Fibroblast of the conjunctiva (primary cell): ENCODE measurements at regions not wholly inside any gene's neighbourhood (a gene's known extent, or its start where the extent isn't known, plus 50 kb on each side); places are given as distances from the start of the nearest gene placed in this dataset.
"Not testable (repeated sequence)": the region's sequence is repeated elsewhere in the genome, so short reads cannot be mapped to it uniquely, and the experiment has no call there.

Experiments
- DNase-seq: peaks from one replicate; pipeline ENCODE4 v3.0.0-alpha.2; 2010; ENCODE audit warnings: low read depth

DNA sequence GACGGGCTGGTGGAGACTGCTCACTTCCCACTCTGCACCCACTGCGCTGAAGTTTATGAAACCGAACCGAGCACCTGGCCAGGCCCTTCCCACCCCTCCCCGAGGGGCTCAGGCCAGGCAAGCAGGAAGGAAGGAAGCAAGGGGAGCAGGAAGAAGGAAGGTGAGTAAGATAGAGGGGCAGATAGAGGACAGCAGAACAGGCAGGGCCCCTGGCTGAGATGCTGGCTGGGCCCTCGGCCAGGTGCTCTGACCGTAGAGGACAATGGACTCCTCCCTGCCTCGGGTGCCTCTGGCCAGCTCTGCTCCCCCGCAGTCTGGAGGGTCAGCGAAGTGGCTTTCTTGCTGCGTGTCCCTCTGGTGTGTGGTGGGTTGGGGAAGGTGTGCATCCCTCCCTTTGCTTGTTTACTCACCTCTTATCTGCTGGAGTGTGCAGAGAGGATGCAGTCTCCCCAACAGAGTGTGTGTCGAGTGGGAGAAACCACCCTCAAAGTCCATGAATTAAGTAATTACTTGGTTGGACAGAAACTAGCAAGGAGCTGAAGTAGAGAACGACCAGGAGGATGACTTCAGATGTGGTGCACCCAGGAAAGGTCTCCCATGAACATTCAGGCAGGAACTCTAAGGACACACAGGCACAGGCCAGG is 82.8 kb upstream of the PPP2R2D start:
- no peak for DNase-seq

GRCh38 chr10:131818510-131819234 is 82.1 kb upstream of the PPP2R2D start:
- DNase-seq: no peak

- DNase-seq: no peak
Observed at GRCh38 chr10:131819241-131820072, 81.4 kb upstream of the PPP2R2D start.

DNA sequence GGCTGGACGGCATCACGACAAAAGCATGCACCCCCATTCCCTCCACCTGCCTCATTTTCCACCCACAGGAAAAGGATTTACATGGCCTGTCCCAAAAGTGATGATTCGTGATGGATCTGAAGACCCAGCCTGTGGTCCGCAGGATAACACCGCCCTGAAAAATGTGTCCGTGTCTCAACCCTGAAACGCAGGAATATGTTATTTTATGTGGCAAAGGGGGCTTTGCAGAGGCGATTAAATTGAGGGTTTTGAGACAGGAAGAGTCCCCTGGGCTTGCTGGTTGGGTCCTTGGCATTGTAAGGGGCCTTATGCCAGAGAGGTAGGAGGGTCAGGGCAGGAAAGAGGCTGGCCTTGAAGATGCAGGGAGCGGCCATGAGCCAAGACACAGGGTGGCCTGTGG is 80.2 kb upstream of the PPP2R2D start:
- DNase-seq: no peak

GRCh38 chr10:131821378-131822012 is 79.3 kb upstream of the PPP2R2D start:
- DNase-seq: no peak

- DNase-seq: no peak
Observed at GRCh38 chr10:131822013-131822691, 78.7 kb upstream of the PPP2R2D start.

DNA sequence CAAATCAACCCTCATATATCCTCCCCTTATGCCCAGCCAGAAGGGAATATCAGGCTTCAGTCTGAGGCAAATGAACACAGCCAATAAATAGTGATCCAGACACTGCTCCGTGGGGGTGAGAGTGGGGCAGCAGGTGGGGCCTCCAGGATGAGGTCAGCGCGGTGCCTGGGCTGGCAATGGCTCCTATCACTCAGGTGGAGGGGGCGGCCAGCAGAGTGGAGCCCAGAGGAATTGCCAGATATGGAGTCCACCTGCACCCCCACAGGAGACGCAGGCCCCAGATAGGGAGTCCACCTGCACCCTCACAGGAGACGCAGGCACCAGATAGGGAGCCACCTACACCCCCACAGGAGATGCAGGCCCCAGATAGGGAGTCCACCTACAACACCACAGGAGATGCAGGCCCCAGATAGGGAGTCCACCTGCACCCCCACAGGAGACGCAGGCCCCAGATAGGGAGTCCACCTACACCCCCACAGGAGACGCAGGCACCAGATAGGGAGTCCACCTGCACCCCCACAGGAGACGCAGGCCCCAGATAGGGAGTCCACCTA is 78.0 kb upstream of the PPP2R2D start:
- DNase-seq: no peak

- not testable (repeated sequence) for DNase-seq
Observed at GRCh38 chr10:131823601-131824099, 77.2 kb upstream of the PPP2R2D start.

GRCh38 chr10:131824371-131825149 is 76.2 kb upstream of the PPP2R2D start:
- DNase-seq: no peak

DNA sequence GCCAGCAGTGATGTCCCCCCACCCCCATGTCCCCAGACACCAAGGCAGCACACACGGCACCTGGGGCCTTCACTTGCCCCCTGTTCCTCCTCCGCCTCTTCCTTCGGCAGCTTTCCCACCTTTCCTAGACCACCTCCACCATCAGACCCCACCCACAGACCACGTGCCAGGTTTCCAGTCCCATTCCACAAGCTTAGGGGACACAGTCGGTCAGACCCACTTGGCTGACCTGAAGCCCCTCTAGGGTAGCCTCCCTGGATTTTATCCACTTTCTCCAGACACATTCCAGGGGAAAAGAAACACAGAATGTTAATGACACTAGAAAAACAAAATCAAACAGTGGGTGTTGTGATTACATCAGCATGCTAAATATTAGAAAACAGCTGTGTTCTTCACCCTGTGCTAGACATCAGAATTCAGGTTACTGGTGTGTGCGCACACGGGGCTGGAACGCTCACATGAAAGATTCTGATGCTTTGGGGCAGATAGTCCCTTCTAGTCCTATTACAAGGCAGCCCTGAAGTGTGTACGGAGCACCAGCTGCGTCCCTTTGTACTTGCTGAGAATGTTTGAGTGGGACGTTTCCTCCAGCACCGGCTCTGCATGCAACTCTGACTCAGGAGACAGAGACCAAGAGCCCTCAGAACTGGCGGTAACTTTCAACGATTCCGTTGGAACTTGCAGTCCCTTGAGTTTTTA is 75.5 kb upstream of the PPP2R2D start:
- DNase-seq: no peak

DNA sequence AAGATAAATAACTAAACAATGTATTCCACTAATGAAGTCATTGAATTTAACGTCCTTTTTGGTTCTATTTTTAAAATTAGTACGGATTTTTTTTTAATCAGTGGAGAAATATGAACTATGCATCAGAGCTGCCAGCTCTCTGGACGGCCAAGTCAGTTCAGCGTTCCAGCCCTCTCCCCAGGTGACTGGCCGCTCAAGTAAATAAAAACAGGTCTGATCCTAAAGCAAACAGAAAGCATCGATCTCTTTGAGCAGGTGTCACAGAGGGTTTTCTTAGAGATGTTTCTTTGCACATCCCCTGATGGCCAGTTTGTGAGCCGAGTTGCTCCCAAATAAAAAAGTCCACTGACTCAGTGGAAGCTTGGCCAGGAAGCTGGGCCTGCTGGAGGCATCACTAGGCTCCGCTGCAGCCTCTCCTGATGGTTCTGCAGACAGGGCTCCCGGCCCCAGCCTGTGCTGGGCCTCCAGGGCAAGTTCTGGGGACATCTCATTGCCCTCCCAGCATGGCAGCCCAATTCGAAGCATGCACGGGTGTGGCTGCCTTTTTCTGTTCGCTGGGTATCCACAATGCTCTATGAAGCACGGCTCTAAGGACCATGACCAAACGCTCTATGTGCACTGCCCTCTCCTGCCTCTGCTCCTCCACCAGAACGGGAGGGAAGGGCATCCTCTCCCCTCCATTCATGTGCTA is 74.7 kb upstream of the PPP2R2D start:
- no peak for DNase-seq

DNA sequence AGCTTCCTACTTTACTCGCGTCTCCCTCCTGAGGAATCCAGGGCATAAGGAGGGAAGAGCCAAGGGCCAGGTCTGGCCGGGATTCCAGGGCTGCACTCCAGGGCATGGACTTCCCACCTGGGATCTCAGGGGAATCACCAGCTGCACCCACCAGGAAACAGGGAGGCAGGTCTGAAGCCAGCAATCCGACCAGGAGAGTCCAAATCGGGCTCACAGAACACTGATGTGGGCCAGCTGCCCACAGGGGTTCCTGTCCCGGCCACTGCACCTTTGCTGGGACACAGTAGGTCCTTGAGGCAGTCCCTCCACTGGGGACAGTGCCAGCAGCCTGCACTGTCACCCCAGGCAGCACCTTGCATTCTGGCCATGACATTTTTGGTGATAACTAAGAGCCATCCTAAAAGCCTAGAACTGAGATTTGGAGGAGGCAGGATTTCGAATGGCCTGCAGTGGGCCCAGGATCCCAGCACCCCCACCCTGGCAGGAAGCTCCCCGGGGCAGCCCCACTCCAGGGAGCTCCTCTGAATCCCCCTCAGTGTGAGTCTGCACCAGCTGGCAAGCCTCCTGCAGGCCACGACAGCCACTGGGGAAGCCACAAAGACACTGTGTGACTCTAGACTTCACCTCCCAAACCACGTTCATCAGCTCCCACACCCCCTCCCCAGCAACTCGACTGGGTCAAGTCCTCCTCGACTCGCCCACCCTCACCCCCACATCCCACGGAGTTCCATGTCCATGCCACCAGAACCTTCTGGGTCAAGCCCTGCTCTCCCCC is 71.5 kb upstream of the PPP2R2D start:
- DNase-seq: no peak

DNA sequence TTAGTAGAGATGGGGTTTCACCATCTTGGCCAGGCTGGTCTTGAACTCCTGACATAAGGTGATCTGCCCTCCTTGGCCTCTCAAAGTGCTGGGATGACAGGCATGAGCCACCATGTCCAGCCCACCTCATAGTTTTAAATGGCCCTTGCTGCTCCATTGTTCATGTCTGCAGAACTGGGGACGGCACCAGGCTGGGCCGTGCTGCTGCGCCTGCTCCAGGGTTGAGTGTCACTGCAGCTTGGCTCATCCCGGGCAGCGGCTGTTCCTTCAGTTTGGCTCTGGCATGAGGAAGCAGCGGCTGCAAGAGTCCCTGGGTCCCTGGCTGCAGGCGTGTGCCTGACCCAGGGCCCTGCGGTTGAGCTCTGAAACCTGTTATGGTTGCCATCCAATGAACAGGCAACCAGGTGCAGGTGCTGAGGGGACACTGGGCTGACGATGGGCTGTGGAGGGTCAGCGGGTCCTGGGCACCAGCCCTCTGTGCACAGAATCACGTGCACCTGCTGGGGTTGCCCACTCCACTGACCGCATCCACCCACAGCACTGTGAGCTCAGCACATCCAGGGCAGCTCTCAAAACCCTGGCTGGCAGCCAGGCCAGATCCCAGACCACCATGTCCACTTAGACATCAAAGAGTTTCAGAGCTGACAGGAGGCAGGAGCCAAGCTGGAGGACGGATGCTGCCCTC is 70.2 kb upstream of the PPP2R2D start:
- DNase-seq: no peak

- no peak for DNase-seq
Observed at GRCh38 chr10:131831561-131831960, 69.2 kb upstream of the PPP2R2D start.

DNA sequence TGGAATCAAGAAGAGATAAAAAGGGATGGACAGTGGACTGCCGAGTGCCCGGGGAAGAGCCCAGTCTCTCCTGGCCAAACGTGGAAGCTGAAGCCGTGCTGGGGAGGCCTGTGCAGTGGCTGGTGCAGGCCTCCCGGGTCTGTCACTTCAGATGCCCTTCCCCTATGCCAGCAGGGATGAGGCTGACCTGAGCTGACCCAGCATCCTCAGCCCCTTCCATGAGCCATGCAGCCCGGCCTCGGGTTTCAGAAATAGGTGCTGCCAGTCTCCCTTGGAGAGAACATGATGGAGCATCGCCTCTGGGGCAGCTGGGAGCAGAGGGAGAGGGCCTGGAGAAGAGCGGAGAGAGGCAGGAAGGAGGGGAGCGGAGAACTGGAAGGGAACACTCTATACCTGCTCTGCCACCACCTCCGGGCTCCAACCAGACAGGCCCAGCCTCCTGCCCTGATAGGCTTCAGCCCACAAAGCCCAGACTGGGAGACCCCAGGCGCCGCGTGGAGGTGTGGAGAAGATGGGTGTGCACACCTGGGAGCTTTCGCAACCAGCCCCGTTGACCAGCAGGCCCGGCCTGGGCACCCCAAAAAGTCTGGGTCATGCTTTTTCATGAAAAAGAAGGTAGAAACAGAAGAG is 68.6 kb upstream of the PPP2R2D start:
- DNase-seq: no peak

DNA sequence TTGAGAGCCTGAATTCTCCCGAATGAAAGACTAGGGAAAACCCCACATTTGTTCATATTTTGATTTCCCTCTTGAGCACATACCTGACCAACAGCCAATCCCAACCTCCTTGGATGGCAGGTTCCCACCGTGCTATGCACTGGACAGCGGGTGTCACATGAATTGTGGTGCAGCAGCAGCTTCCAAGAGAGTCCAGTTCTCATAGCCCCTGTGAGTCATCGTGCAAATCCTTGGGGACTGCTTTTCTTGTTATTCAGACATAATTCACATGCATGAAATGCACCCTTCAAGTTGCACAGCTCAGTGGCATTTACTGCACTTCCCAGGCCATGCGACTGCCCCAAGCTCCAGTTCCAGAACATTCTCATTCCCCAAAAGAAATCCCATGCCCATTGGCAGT is 67.8 kb upstream of the PPP2R2D start:
- DNase-seq: no peak

GRCh38 chr10:131833446-131834080 is 67.2 kb upstream of the PPP2R2D start:
- DNase-seq: no peak
